ENCODE measurements at regions not wholly inside any gene's neighbourhood (a gene's known extent, or its start where the extent isn't known, plus 50 kb on each side); places are given as distances from the start of the nearest gene placed in this dataset.

DNA sequence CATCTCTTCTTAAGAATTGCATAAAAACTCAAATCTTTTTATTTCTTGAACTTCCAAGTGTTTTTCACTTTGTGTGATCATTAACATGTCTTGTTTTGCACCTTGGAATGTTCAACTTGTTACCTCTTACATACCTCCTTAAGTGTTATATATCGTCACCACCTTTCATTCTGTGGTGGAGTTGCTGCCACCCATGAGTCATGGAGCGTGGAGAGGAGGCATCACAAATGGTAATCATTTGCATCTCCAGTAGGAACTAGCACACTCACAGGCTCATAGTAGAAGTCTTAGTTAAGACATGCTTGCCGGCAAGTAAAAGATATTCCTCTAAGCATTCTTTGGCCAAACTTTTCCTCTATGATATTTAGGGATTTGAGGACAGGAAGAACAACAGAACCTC lies 67.0 kb upstream of the VCX start:
- H3K9me3 ChIP-seq: no peaks in the 10 kb centered on the region
- no peaks in the 10 kb centered on the region for H3K36me3 ChIP-seq
- no peak overlapping the region for H3K27ac ChIP-seq
- no peak for DNase-seq (ENCODE audit: low spot score in 2 of 2)
- H3K4me3 ChIP-seq: no peak overlapping the region
- no peak for TF ChIP-seq POLR2A (IDR thresholded peaks at IDR 0.05)
- no peak for TF ChIP-seq CTCF (IDR thresholded peaks at IDR 0.05)
- TF ChIP-seq POLR2AphosphoS5 (IDR thresholded peaks at IDR 0.05): no peak
- H3K4me1 ChIP-seq: no peaks in the 10 kb centered on the region
- intact Hi-C loops (cut with DNase I; ENCODE audit: low total_unique reads): no loop called here
- no peaks in the 10 kb centered on the region for H3K27me3 ChIP-seq

- intact Hi-C loops (cut with DNase I; ENCODE audit: low total_unique reads): no loop called here
These were observed 71.1 kb upstream of the VCX start for GRCh38 chrX:7771788-7772438.

GRCh38 chrX:7759830-7760229 lies 83.1 kb upstream of the VCX start:
- no peak overlapping the region for H3K4me3 ChIP-seq
- no peak overlapping the region for H3K27ac ChIP-seq
- H3K36me3 ChIP-seq: no peaks in the 10 kb centered on the region
- intact Hi-C loops (cut with DNase I; ENCODE audit: low total_unique reads): no loop called here
- H3K9me3 ChIP-seq: no peaks in the 10 kb centered on the region
- no peaks in the 10 kb centered on the region for H3K4me1 ChIP-seq
- DNase-seq (ENCODE audit: low spot score in 2 of 2): no peak
- TF ChIP-seq CTCF (IDR thresholded peaks at IDR 0.05) (no peak), POLR2A (IDR thresholded peaks at IDR 0.05) (no peak), POLR2AphosphoS5 (IDR thresholded peaks at IDR 0.05) (no peak)
- H3K27me3 ChIP-seq: peaks cover 0 to 5% of the 10 kb centered on the region in 2 donors

More at GRCh38 chrX:7771788-7772438, 71.1 kb upstream of the VCX start:
- no peak overlapping the region for H3K4me3 ChIP-seq
- H3K27me3 ChIP-seq: no peaks in the 10 kb centered on the region
- H3K4me1 ChIP-seq: no peaks in the 10 kb centered on the region
- H3K9me3 ChIP-seq: peaks cover 0 to 14% of the 10 kb centered on the region in 2 donors
- H3K36me3 ChIP-seq: no peaks in the 10 kb centered on the region
- no peak for DNase-seq (ENCODE audit: low spot score in 2 of 2)
- H3K27ac ChIP-seq: no peak overlapping the region
- TF ChIP-seq CTCF (IDR thresholded peaks at IDR 0.05): no peak
- no peak for TF ChIP-seq POLR2AphosphoS5 (IDR thresholded peaks at IDR 0.05)
- no peak for TF ChIP-seq POLR2A (IDR thresholded peaks at IDR 0.05)

DNA sequence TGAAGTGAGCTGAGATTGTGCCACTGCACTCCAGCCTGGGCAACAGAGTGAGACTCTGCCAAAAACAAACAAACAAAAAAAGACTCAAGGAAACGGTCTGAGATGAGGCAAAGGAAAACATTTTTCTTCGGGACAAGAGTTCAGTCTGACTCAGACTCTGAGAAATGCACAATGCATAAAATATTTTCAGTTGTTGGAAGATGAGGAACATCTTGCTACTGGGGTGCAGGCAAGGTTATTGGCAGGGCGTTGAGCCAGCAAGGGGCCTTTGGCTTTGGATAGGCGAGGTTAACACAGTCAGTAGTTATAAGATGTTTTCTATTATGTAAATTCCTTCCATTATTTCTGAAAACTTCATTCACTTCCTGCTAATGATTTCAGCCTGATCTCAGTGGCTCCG lies 96.1 kb upstream of the VCX start:
- Histone ChIP-seq H3K4me3 (no peak overlapping the region), H3K27ac (no peak overlapping the region), H3K4me1 (no peaks in the 10 kb centered on the region), H3K36me3 (no peaks in the 10 kb centered on the region), H3K9me3 (no peaks in the 10 kb centered on the region), H3K27me3 (peaks cover 0 to 7% of the 10 kb centered on the region in 2 donors)
- TF ChIP-seq CTCF (IDR thresholded peaks at IDR 0.05): no peak
- intact Hi-C loops (cut with DNase I; ENCODE audit: low total_unique reads): no loop called here
- no peak for DNase-seq (ENCODE audit: low spot score in 2 of 2)

DNA sequence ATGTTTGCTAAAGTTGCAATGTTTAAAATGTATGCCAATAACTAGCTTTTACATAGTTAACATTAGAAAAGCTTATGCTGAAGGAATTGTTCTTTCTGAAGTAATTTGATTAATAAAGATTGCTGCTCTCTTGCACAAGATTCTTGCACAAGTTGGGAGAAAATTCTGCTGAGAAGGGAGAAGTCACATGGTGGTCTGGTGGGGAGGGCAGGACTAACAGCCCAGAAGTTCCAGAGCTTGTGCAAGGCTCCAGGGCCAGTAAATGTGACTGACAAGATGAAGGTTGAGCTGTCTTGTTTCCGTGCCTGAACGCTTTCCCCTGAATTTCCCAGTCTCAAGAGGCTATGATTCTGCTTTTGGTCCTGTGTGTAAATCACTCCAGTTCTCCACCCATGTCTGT lies 112.9 kb upstream of the VCX start:
- Histone ChIP-seq H3K27ac (no peak overlapping the region), H3K4me1 (no peaks in the 10 kb centered on the region), H3K27me3 (no peaks in the 10 kb centered on the region), H3K9me3 (no peaks in the 10 kb centered on the region), H3K4me3 (no peak overlapping the region), H3K36me3 (no peaks in the 10 kb centered on the region)
- TF ChIP-seq CTCF (IDR thresholded peaks at IDR 0.05): no peak
- no peak for TF ChIP-seq POLR2A (IDR thresholded peaks at IDR 0.05)
- no peak for TF ChIP-seq POLR2AphosphoS5 (IDR thresholded peaks at IDR 0.05)
- no peak for DNase-seq (ENCODE audit: low spot score in 2 of 2)
- intact Hi-C loops (cut with DNase I; ENCODE audit: low total_unique reads): no loop called here
